ENCODE measurements at regions not wholly inside any gene's neighbourhood (a gene's known extent, or its start where the extent isn't known, plus 50 kb on each side); places are given as distances from the start of the nearest gene placed in this dataset.
A peak's percentile ranks its signal among the peaks of the same experiment; 100 is the strongest.
"Not testable (repeated sequence)": the region's sequence is repeated elsewhere in the genome, so short reads cannot be mapped to it uniquely, and the experiment has no call there.

- peak; percentile 18 for DNase-seq
Measured at GRCh38 chr11:7143908-7144307, 55.1 kb downstream of the RBMXL2 start.

GRCh38 chr11:7150104-7150503 is 61.3 kb downstream of the RBMXL2 start:
- DNase-seq, result not testable (repeated sequence)

GRCh38 chr11:7154881-7155361 is 66.1 kb downstream of the RBMXL2 start:
- no peak for DNase-seq

GRCh38 chr11:7160814-7161489 is 72.2 kb downstream of the RBMXL2 start:
- DNase-seq, result no peak

GRCh38 chr11:7165911-7166310 is 77.1 kb downstream of the RBMXL2 start:
- no peak for DNase-seq

- no peak for DNase-seq
Measured at GRCh38 chr11:7167976-7168740, 79.4 kb downstream of the RBMXL2 start.

DNA sequence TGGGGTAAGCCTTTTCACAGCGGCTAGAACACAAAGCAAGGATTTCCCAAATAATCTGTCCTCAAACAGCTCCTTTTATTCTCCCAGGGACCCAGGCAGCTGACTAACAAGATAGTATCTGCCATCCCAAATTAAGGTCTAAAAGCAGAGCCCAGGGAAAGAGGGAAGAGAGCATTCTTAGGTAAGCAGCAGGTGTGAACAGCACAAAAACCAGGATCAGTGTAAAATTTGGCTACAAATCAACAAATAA is 79.9 kb downstream of the RBMXL2 start:
- DNase-seq, result no peak

DNA sequence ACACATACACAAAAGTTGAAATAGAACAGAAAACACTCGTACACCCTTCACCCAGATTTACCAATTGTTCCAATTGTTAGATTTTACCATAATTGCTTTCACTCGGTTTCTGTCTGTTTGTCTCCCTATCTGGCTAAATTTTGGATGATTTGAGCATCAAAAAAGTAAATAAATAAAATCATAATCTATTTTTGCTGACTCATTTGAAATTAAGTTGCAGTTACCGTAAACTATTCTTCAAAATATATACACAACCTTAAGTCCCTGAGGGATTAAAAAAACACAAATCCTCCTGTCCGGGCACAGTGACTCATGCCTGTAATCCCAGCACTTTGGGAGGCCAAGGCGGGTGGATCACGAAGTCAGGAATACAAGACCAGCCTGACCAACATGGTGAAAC is 81.3 kb upstream of the SYT9 start:
- DNase-seq, result no peak

DNA sequence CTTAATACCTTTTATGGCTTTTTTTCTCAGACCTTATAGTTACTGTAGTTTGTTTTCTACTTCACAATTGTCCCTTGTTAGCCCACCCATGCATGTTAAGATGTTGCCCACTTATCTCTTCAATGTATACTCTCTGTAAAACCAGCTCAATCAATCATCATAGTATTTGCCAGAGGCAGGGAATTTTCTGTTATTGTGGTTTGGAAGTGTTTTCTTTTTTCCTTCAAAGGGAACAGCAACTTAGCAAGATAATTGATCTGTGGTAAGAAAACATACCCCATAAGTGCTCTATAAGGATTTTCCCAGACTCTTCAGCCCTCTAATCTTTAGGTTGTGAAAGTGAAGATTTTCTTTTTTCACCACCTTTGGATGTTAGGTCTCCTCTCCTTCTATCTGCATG is 76.7 kb upstream of the SYT9 start:
- no peak for DNase-seq

- no peak for DNase-seq
Measured at GRCh38 chr11:7186190-7186589, 65.5 kb upstream of the SYT9 start.

GRCh38 chr11:7186676-7187075 is 65.0 kb upstream of the SYT9 start:
- no peak for DNase-seq

DNA sequence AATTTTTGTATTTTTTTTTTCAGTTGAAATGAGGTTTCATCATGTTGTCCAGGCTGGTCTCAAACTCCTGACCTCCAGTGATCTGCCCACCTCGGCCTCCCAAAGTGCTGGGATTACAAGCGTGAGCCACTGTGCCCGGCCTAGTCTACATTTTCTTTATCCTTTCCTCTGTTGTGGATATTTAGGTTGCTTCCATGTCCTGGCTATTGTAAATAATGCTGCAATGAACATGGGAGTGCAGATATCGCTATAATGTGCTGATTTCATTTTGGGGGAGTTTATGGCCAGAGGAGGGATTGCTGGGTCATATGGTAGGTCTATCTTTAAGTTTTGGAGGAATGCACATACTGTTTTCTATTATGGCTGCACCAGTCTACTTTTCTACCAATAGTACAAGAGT is 58.9 kb upstream of the SYT9 start:
- DNase-seq, result not testable (repeated sequence)

- DNase-seq, result no peak
Measured at GRCh38 chr11:7196396-7197146, 55.1 kb upstream of the SYT9 start.

- DNase-seq, result no peak
Measured at GRCh38 chr11:7197469-7197868, 54.2 kb upstream of the SYT9 start.
